ENCODE measurements at regions not wholly inside any gene's neighbourhood (a gene's known extent, or its start where the extent isn't known, plus 50 kb on each side); places are given as distances from the start of the nearest gene placed in this dataset.

DNA sequence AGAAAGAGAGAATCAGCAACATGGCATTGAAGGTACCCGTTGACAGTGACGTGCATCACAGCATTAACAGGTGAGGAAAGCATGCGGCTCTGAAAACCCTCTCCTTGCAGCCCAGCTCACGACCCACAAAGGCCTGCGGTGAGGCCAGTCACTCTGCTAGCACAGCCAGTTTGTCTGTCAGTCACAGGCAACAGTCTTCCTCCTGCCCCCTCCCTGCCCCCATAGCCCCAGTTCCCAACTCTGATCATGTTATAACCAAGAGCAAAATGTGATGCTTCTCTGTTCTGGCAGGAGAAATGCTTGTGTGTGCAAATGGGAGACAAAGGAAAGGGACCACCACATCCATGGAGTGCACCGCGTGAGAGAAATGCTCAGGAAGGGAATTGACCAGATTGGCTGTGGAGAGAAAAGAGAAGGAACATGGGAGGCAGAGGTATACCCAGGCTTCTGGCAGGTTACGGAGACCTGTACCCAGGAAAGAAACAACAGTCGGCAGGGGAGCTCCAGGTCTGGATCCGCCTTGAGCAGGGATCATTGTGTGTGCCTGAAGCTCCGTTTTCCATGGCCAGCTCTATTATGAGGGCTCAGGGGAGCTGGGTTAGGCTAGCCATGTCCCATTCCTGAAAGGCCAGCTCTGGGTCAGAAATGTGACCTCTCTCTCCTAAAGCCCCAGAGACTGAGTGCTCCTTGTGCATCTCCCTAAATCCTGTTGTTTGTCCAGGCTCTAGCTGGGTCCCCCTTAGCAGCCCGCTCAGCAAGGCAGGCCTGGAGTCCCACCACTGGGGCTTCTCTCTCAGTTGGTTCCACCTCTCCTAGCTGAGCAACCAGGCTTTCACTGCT, 139.7 kb upstream of the MAMLD1 start:
- no peak for TF ChIP-seq POLR2A (IDR thresholded peaks at IDR 0.05; ENCODE audit: low read length)
- no peak for TF ChIP-seq GATA1 (IDR thresholded peaks at IDR 0.05; ENCODE audit: low read depth, low read length)

All from erythroblast (primary cell).